ENCODE measurements at regions not wholly inside any gene's neighbourhood (a gene's known extent, or its start where the extent isn't known, plus 50 kb on each side); places are given as distances from the start of the nearest gene placed in this dataset.

DNA sequence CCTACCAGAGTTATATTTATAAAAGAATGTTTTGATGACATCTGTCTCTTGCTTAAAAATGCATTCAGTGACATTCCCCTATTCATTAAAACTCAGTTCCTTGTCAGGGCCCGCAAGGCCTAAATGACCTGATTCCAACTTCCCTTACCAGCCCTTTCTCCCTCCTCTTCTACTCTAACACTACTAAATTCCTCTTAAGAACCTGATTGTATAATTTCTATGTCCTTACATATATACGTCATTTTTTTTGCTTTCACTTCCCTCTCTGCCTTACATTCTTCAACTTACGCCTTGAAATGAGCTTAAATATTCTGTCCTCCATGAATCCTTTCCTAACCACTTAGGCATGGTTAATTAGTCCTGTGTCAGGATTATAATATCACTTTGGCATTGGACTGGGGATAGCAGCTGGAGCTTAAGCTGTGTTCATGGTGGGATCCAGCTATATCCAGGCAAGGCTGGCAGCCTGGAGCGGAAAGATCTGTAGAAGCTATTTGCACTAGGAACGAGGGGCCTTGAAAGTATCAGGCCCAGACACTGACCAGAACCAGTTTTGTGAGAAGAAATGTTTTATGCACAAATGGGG, 360.2 kb upstream of the PTBP2 start:
- no peaks in the 10 kb centered on the region for H3K79me2 ChIP-seq (ENCODE audit: insufficient read depth, low read depth, low read length)
- ChIA-PET CTCF (ENCODE audit: unreplicated experiment) (no interaction called here), POLR2A (no interaction called here)
- intact Hi-C loops (cut with micrococcal nuclease; ENCODE audit: unreplicated experiment), result no loop called here
- H4K20me1 ChIP-seq (ENCODE audit: insufficient read depth, low read length), result no peaks in the 10 kb centered on the region
- TF ChIP-seq, protein P1, sequence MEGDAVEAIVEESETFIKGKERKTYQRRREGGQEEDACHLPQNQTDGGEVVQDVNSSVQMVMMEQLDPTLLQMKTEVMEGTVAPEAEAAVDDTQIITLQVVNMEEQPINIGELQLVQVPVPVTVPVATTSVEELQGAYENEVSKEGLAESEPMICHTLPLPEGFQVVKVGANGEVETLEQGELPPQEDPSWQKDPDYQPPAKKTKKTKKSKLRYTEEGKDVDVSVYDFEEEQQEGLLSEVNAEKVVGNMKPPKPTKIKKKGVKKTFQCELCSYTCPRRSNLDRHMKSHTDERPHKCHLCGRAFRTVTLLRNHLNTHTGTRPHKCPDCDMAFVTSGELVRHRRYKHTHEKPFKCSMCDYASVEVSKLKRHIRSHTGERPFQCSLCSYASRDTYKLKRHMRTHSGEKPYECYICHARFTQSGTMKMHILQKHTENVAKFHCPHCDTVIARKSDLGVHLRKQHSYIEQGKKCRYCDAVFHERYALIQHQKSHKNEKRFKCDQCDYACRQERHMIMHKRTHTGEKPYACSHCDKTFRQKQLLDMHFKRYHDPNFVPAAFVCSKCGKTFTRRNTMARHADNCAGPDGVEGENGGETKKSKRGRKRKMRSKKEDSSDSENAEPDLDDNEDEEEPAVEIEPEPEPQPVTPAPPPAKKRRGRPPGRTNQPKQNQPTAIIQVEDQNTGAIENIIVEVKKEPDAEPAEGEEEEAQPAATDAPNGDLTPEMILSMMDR (conservative IDR thresholded peaks at IDR 0.05; ENCODE audit: low read length), result no peak
- no peak for TF ChIP-seq EZH2phosphoT487 (IDR thresholded peaks at IDR 0.05; ENCODE audit: borderline replicate concordance, low read depth, low read length)
- no peak overlapping the region for H3K27ac ChIP-seq (ENCODE audit: low read depth, low read length, poor library complexity, severe bottlenecking)
- H3K4me1 ChIP-seq (ENCODE audit: insufficient read depth, low read length, poor library complexity, severe bottlenecking), result no peaks in the 10 kb centered on the region
- no peaks in the 10 kb centered on the region for H3K9me3 ChIP-seq (ENCODE audit: low read length)
- no peak overlapping the region for H3K4me3 ChIP-seq (ENCODE audit: low read depth, low read length, poor library complexity, severe bottlenecking)
- no peak overlapping the region for H2AFZ ChIP-seq (ENCODE audit: low read length)
- no TSS peak for BruUV-seq (replicated peaks)
- H3K36me3 ChIP-seq (ENCODE audit: insufficient read depth, low read length), result no peaks in the 10 kb centered on the region
- no peak overlapping the region for H3K4me2 ChIP-seq (ENCODE audit: low read length)
- H3K9me2 ChIP-seq (ENCODE audit: insufficient read depth, low read length), result no peaks in the 10 kb centered on the region
- DNase-seq (ENCODE audit: low spot score), result no peak

DNA sequence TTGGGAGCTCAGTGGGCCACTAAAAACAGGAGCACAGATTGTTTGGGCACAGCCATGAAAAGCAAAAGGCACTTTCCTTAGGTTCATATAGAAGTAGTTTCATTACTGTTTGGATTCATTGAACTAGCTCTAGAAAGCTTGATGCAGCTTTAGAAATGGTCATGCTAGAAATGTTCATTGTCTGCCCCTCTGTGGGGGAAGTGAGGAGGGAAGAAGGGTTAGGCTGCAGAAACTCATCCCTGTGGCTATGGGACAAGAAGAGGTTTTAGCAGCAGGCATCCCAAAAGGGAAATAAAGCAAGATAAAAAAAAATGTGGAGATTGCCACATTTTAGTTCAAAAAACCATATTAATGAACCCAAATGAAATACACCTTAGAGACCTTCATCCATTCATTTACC, 359.6 kb upstream of the PTBP2 start:
- TF ChIP-seq EZH2phosphoT487 (IDR thresholded peaks at IDR 0.05; ENCODE audit: borderline replicate concordance, low read depth, low read length), result no peak
- TF ChIP-seq, protein P1 (conservative IDR thresholded peaks at IDR 0.05; ENCODE audit: low read length), result no peak
- Histone ChIP-seq H3K36me3 (ENCODE audit: insufficient read depth, low read length) (no peaks in the 10 kb centered on the region), H2AFZ (ENCODE audit: low read length) (no peak overlapping the region), H3K4me3 (ENCODE audit: low read depth, low read length, poor library complexity, severe bottlenecking) (no peak overlapping the region), H3K9me2 (ENCODE audit: insufficient read depth, low read length) (no peaks in the 10 kb centered on the region), H3K4me2 (ENCODE audit: low read length) (no peak overlapping the region), H3K4me1 (ENCODE audit: insufficient read depth, low read length, poor library complexity, severe bottlenecking) (no peaks in the 10 kb centered on the region), H3K27ac (ENCODE audit: low read depth, low read length, poor library complexity, severe bottlenecking) (no peak overlapping the region), H4K20me1 (ENCODE audit: insufficient read depth, low read length) (no peaks in the 10 kb centered on the region), H3K9me3 (ENCODE audit: low read length) (no peaks in the 10 kb centered on the region), H3K79me2 (ENCODE audit: insufficient read depth, low read depth, low read length) (no peaks in the 10 kb centered on the region)
- intact Hi-C loops (cut with micrococcal nuclease; ENCODE audit: unreplicated experiment), result no loop called here
- no peak for DNase-seq (ENCODE audit: low spot score)
- CTCF ChIA-PET (ENCODE audit: unreplicated experiment), result no interaction called here
- BruUV-seq (replicated peaks), result no TSS peak
- POLR2A ChIA-PET, result no interaction called here

DNA sequence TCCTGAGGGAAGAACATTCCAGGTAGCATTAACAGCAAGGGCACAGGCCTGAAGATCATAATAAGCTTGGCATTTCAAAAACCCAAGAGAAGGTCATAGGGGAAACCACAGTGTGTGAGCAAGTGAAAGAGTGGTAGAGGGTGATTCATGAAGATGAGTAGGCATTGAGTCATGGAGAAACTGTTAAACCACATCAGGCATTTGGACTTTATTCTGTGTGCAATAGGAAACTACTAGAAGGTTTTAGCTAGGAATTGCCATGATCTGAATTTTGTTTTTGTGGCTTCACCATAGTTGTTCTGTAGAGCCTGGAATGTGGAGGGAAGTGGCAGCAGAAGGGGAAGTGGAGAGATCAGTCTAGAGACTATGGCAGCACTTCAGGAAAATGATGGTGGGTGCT, 359.0 kb upstream of the PTBP2 start:
- H3K4me1 ChIP-seq (ENCODE audit: insufficient read depth, low read length, poor library complexity, severe bottlenecking), result no peaks in the 10 kb centered on the region
- TF ChIP-seq EZH2phosphoT487 (IDR thresholded peaks at IDR 0.05; ENCODE audit: borderline replicate concordance, low read depth, low read length), result no peak
- TF ChIP-seq, protein P1 (conservative IDR thresholded peaks at IDR 0.05; ENCODE audit: low read length), result no peak
- no TSS peak for BruUV-seq (replicated peaks)
- no peak for DNase-seq (ENCODE audit: low spot score)
- ChIA-PET CTCF (ENCODE audit: unreplicated experiment) (no interaction called here), POLR2A (no interaction called here)
- no peaks in the 10 kb centered on the region for H3K79me2 ChIP-seq (ENCODE audit: insufficient read depth, low read depth, low read length)
- H4K20me1 ChIP-seq (ENCODE audit: insufficient read depth, low read length), result no peaks in the 10 kb centered on the region
- no peaks in the 10 kb centered on the region for H3K9me3 ChIP-seq (ENCODE audit: low read length)
- H3K4me3 ChIP-seq (ENCODE audit: low read depth, low read length, poor library complexity, severe bottlenecking), result no peak overlapping the region
- no peaks in the 10 kb centered on the region for H3K9me2 ChIP-seq (ENCODE audit: insufficient read depth, low read length)
- H3K36me3 ChIP-seq (ENCODE audit: insufficient read depth, low read length), result no peaks in the 10 kb centered on the region
- no peak overlapping the region for H2AFZ ChIP-seq (ENCODE audit: low read length)
- no peak overlapping the region for H3K27ac ChIP-seq (ENCODE audit: low read depth, low read length, poor library complexity, severe bottlenecking)
- no peak overlapping the region for H3K4me2 ChIP-seq (ENCODE audit: low read length)
- intact Hi-C loops (cut with micrococcal nuclease; ENCODE audit: unreplicated experiment), result no loop called here

Data from OCI-LY7 (cell line).